ENCODE measurements at regions not wholly inside any gene's neighbourhood (a gene's known extent, or its start where the extent isn't known, plus 50 kb on each side); places are given as distances from the start of the nearest gene placed in this dataset.

GRCh38 chr12:65630555-65630954, 193.7 kb upstream of the HMGA2 start:
- no peak overlapping the region for H3K4me2 ChIP-seq (ENCODE audit: low read depth, low read length)

GRCh38 chr12:65631621-65632111, 192.6 kb upstream of the HMGA2 start:
- no peaks in the 10 kb centered on the region for H3K4me1 ChIP-seq (ENCODE audit: low read length)
- H2AFZ ChIP-seq (ENCODE audit: low read length), result no peak overlapping the region
- no peak overlapping the region for H3K4me3 ChIP-seq (ENCODE audit: low read length)
- H3K36me3 ChIP-seq (replicated peaks; ENCODE audit: insufficient read depth, low read length), result no peaks in the 10 kb centered on the region
- H3K9me3 ChIP-seq (replicated peaks; ENCODE audit: insufficient read depth, low read length), result no peaks in the 10 kb centered on the region
- no peak for DNase-seq
- H4K20me1 ChIP-seq (ENCODE audit: insufficient read depth, low read length), result no peaks in the 10 kb centered on the region
- no peaks in the 10 kb centered on the region for H3K79me2 ChIP-seq (ENCODE audit: low read length)
- H3K27ac ChIP-seq (ENCODE audit: low read length), result no peak overlapping the region
- no peaks in the 10 kb centered on the region for H3K27me3 ChIP-seq (replicated peaks; ENCODE audit: insufficient read depth, low read length)
- TF ChIP-seq EZH2phosphoT487 (IDR thresholded peaks at IDR 0.05; ENCODE audit: low read length) (no peak), EZH2 (optimal IDR thresholded peaks at IDR 0.05; ENCODE audit: low read depth, low read length) (no peak)
- TF ChIP-seq, protein P1, sequence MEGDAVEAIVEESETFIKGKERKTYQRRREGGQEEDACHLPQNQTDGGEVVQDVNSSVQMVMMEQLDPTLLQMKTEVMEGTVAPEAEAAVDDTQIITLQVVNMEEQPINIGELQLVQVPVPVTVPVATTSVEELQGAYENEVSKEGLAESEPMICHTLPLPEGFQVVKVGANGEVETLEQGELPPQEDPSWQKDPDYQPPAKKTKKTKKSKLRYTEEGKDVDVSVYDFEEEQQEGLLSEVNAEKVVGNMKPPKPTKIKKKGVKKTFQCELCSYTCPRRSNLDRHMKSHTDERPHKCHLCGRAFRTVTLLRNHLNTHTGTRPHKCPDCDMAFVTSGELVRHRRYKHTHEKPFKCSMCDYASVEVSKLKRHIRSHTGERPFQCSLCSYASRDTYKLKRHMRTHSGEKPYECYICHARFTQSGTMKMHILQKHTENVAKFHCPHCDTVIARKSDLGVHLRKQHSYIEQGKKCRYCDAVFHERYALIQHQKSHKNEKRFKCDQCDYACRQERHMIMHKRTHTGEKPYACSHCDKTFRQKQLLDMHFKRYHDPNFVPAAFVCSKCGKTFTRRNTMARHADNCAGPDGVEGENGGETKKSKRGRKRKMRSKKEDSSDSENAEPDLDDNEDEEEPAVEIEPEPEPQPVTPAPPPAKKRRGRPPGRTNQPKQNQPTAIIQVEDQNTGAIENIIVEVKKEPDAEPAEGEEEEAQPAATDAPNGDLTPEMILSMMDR (IDR thresholded peaks at IDR 0.05; ENCODE audit: low read length), result no peak
- H3K9ac ChIP-seq (ENCODE audit: low read length), result no peak overlapping the region
- H3F3A ChIP-seq (ENCODE audit: insufficient read depth, low read length), result no peaks in the 10 kb centered on the region
- no peak overlapping the region for H3K4me2 ChIP-seq (ENCODE audit: low read depth, low read length)
- no peaks in the 10 kb centered on the region for H3K9me2 ChIP-seq (replicated peaks; ENCODE audit: insufficient read depth, low read length)

More at GRCh38 chr12:65630555-65630954, 193.7 kb upstream of the HMGA2 start:
- no peaks in the 10 kb centered on the region for H3K36me3 ChIP-seq (replicated peaks; ENCODE audit: insufficient read depth, low read length)
- no peaks in the 10 kb centered on the region for H3K27me3 ChIP-seq (replicated peaks; ENCODE audit: insufficient read depth, low read length)
- TF ChIP-seq, protein P1 (IDR thresholded peaks at IDR 0.05; ENCODE audit: low read length), result no peak
- TF ChIP-seq EZH2 (optimal IDR thresholded peaks at IDR 0.05; ENCODE audit: low read depth, low read length), result no peak
- TF ChIP-seq EZH2phosphoT487 (IDR thresholded peaks at IDR 0.05; ENCODE audit: low read length), result no peak
- H2AFZ ChIP-seq (ENCODE audit: low read length), result no peak overlapping the region
- H3K9me3 ChIP-seq (replicated peaks; ENCODE audit: insufficient read depth, low read length), result no peaks in the 10 kb centered on the region
- H3K9ac ChIP-seq (ENCODE audit: low read length), result no peak overlapping the region
- H3K9me2 ChIP-seq (replicated peaks; ENCODE audit: insufficient read depth, low read length), result no peaks in the 10 kb centered on the region
- no peaks in the 10 kb centered on the region for H3K4me1 ChIP-seq (ENCODE audit: low read length)
- H3K79me2 ChIP-seq (ENCODE audit: low read length), result no peaks in the 10 kb centered on the region
- DNase-seq, result no peak
- no peaks in the 10 kb centered on the region for H3F3A ChIP-seq (ENCODE audit: insufficient read depth, low read length)
- H4K20me1 ChIP-seq (ENCODE audit: insufficient read depth, low read length), result no peaks in the 10 kb centered on the region
- no peak overlapping the region for H3K27ac ChIP-seq (ENCODE audit: low read length)
- H3K4me3 ChIP-seq (ENCODE audit: low read length), result no peak overlapping the region

GRCh38 chr12:65632131-65632855, 192.0 kb upstream of the HMGA2 start:
- Histone ChIP-seq H3F3A (ENCODE audit: insufficient read depth, low read length) (no peaks in the 10 kb centered on the region), H3K27ac (ENCODE audit: low read length) (no peak overlapping the region)

More at GRCh38 chr12:65632131-65632855, 192.0 kb upstream of the HMGA2 start:
- Histone ChIP-seq H3K9me3 (replicated peaks; ENCODE audit: insufficient read depth, low read length) (no peaks in the 10 kb centered on the region), H2AFZ (ENCODE audit: low read length) (no peak overlapping the region), H3K4me2 (ENCODE audit: low read depth, low read length) (no peak overlapping the region), H4K20me1 (ENCODE audit: insufficient read depth, low read length) (no peaks in the 10 kb centered on the region), H3K9ac (ENCODE audit: low read length) (no peak overlapping the region), H3K27me3 (replicated peaks; ENCODE audit: insufficient read depth, low read length) (no peaks in the 10 kb centered on the region), H3K9me2 (replicated peaks; ENCODE audit: insufficient read depth, low read length) (no peaks in the 10 kb centered on the region), H3K79me2 (ENCODE audit: low read length) (no peaks in the 10 kb centered on the region), H3K4me1 (ENCODE audit: low read length) (no peaks in the 10 kb centered on the region), H3K36me3 (replicated peaks; ENCODE audit: insufficient read depth, low read length) (no peaks in the 10 kb centered on the region), H3K4me3 (ENCODE audit: low read length) (no peak overlapping the region)
- no peak for DNase-seq
- TF ChIP-seq EZH2 (optimal IDR thresholded peaks at IDR 0.05; ENCODE audit: low read depth, low read length) (no peak), EZH2phosphoT487 (IDR thresholded peaks at IDR 0.05; ENCODE audit: low read length) (no peak)
- TF ChIP-seq, protein P1 (IDR thresholded peaks at IDR 0.05; ENCODE audit: low read length), result no peak

Measured in MM.1S (cell line).